ENCODE measurements at regions not wholly inside any gene's neighbourhood (a gene's known extent, or its start where the extent isn't known, plus 50 kb on each side); places are given as distances from the start of the nearest gene placed in this dataset.
"Not testable (repeated sequence)": the region's sequence is repeated elsewhere in the genome, so short reads cannot be mapped to it uniquely, and the experiment has no call there.

- not testable (repeated sequence) for TF ChIP-seq CTCF (IDR thresholded peaks at IDR 0.05; ENCODE audit: low read depth, low read length, poor library complexity, severe bottlenecking); EZH2phosphoT487 (IDR thresholded peaks at IDR 0.05; ENCODE audit: borderline replicate concordance, low read length)
Observed at GRCh38 chr3:197454841-197455240, 100.9 kb downstream of the BDH1 start.
